LNCaP clone FGC (cell line): ENCODE measurements at regions not wholly inside any gene's neighbourhood (a gene's known extent, or its start where the extent isn't known, plus 50 kb on each side); places are given as distances from the start of the nearest gene placed in this dataset.

ENCODE experiments used
- DNase-seq: peaks from one replicate; pipeline ENCODE4 v3.0.0-alpha.2; 2011; ENCODE audit warnings: low read depth
- H3K4me3 ChIP-seq: 2 replicates; pipeline ENCODE4 v1.5.1; 2011; ENCODE audit warnings: mild to moderate bottlenecking, low read depth, low read length, control low read depth
- CTCF ChIP-seq: IDR thresholded peaks from 2 replicates; pipeline ENCODE4 v1.5.1; 2012; ENCODE audit warnings: mild to moderate bottlenecking; ENCODE audit not compliant: control insufficient read depth, insufficient read depth; ENCODE audit errors: extremely low read depth

- no peak for TF ChIP-seq CTCF
- H3K4me3 ChIP-seq = no peak overlapping the region
- DNase-seq = no peak
These were observed 371.7 kb downstream of the SLITRK2 start for GRCh38 chrX:146189371-146189770.

GRCh38 chrX:146208821-146209220, 391.2 kb downstream of the SLITRK2 start:
- TF ChIP-seq CTCF = no peak
- no peak for DNase-seq
- no peak overlapping the region for H3K4me3 ChIP-seq

GRCh38 chrX:146224442-146224841, 406.8 kb downstream of the SLITRK2 start:
- DNase-seq = no peak
- no peak overlapping the region for H3K4me3 ChIP-seq
- TF ChIP-seq CTCF = peak; percentile 32

GRCh38 chrX:146238173-146238572, 420.5 kb downstream of the SLITRK2 start:
- no peak for DNase-seq
- no peak overlapping the region for H3K4me3 ChIP-seq
- no peak for TF ChIP-seq CTCF

- H3K4me3 ChIP-seq = no peak overlapping the region
- TF ChIP-seq CTCF = no peak
- no peak for DNase-seq
These were observed 424.3 kb downstream of the SLITRK2 start for GRCh38 chrX:146241902-146242301.

GRCh38 chrX:146243041-146243440, 425.4 kb downstream of the SLITRK2 start:
- no peak for TF ChIP-seq CTCF
- H3K4me3 ChIP-seq = no peak overlapping the region
- DNase-seq = no peak

- no peak for TF ChIP-seq CTCF
- DNase-seq = no peak
- no peak overlapping the region for H3K4me3 ChIP-seq
These were observed 441.6 kb downstream of the SLITRK2 start for GRCh38 chrX:146259207-146259606.
